PFSK-1 (cell line): ENCODE measurements at regions not wholly inside any gene's neighbourhood (a gene's known extent, or its start where the extent isn't known, plus 50 kb on each side); places are given as distances from the start of the nearest gene placed in this dataset.

Experiments used
- FOXP2 ChIP-seq: optimal IDR thresholded peaks from 2 replicates; pipeline ENCODE3; 2011; ENCODE audit warnings: borderline replicate concordance, control low read depth, inconsistent platforms; ENCODE audit not compliant: insufficient read depth; ENCODE audit errors: extremely low read length, extremely low read depth
- POLR2AphosphoS5 ChIP-seq: IDR thresholded peaks from 2 replicates; pipeline ENCODE4 v1.6.1; 2012; ENCODE audit warnings: low read depth, mild to moderate bottlenecking, control low read depth, low read length, moderate library complexity
- SIN3A ChIP-seq: IDR thresholded peaks from 2 replicates; pipeline ENCODE4 v1.6.1; 2012; ENCODE audit warnings: mild to moderate bottlenecking, low read length, moderate library complexity, borderline replicate concordance; ENCODE audit not compliant: insufficient read depth
- TAF1 ChIP-seq: IDR thresholded peaks from 2 replicates; pipeline ENCODE4 v1.6.1; 2012; ENCODE audit warnings: low read length, control low read depth, borderline replicate concordance; ENCODE audit not compliant: insufficient read depth
- TF ChIP-seq, protein P1 (sequence below), 2 experiments: IDR thresholded peaks; 2 replicates each; pipeline versions ENCODE4 v1.6.1 to v1.8.0; 2011 to 2012; ENCODE audit warnings: low read depth in 2 of 2, low read length in 2 of 2, control low read depth in 1 of 2, inconsistent platforms in 1 of 2, mild to moderate bottlenecking in 1 of 2, moderate library complexity in 1 of 2; ENCODE audit not compliant: insufficient read depth in 1 of 2

DNA sequence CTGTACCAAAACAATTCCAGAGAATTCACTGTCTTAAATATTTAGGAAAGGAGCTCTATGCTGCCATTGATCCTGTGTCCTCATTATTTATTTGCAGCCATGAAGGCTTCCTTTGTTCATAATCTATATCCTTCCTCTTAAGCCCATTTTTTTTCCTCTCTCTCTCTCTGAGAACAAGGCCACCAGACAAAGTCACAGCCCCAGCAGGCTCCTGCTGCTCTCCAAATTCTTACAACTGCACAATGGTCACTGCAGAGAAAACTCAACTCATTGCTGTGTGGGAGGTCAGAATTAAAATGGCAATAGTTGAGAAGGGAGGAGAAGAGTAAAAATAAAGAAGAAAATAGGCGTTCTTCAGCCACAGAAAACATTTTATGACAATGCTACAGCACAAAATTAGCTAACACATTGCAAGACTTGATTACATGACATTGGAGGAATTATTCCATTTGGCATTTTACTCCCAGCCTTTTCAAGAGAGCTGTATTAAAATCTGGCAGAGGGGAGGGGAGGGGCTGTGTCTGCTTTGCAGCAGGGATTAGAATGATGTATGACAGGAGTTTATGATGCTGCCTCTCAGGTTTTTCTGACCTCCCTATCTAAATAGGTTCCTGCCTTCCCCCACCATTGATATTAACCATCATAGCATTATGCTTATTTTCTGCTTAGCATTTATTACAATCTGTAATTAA is 399.7 kb upstream of the THBS1 start:
- TF ChIP-seq SIN3A (no peak), POLR2AphosphoS5 (no peak), TAF1 (no peak), FOXP2 (no peak)
- TF ChIP-seq, protein P1, sequence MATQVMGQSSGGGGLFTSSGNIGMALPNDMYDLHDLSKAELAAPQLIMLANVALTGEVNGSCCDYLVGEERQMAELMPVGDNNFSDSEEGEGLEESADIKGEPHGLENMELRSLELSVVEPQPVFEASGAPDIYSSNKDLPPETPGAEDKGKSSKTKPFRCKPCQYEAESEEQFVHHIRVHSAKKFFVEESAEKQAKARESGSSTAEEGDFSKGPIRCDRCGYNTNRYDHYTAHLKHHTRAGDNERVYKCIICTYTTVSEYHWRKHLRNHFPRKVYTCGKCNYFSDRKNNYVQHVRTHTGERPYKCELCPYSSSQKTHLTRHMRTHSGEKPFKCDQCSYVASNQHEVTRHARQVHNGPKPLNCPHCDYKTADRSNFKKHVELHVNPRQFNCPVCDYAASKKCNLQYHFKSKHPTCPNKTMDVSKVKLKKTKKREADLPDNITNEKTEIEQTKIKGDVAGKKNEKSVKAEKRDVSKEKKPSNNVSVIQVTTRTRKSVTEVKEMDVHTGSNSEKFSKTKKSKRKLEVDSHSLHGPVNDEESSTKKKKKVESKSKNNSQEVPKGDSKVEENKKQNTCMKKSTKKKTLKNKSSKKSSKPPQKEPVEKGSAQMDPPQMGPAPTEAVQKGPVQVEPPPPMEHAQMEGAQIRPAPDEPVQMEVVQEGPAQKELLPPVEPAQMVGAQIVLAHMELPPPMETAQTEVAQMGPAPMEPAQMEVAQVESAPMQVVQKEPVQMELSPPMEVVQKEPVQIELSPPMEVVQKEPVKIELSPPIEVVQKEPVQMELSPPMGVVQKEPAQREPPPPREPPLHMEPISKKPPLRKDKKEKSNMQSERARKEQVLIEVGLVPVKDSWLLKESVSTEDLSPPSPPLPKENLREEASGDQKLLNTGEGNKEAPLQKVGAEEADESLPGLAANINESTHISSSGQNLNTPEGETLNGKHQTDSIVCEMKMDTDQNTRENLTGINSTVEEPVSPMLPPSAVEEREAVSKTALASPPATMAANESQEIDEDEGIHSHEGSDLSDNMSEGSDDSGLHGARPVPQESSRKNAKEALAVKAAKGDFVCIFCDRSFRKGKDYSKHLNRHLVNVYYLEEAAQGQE (IDR thresholded peaks at IDR 0.05; ENCODE audit: insufficient read depth in 1 of 2, low read depth in 2 of 2, low read length in 2 of 2) = no peak

DNA sequence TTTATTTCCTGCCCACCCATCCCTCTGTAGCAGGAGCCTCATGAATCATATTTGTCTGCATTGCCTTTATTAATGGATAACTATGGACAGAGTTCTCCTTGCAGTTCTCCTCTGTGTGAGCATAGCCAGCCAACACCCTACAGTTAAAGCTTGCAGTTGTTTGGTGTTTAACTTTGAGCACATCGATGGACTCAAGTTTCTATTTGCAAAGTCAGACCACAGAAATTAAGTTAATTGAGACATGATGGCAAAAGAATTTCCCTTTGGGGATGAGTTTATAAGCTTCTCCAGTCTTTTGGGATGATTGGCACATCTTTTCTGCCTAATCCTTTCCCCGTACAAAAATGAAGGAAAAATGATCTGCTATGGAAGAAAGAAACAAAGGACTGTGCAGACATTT is 398.9 kb upstream of the THBS1 start:
- TF ChIP-seq, protein P1 (IDR thresholded peaks at IDR 0.05; ENCODE audit: insufficient read depth in 1 of 2, low read depth in 2 of 2, low read length in 2 of 2) = no peak
- no peak for TF ChIP-seq FOXP2
- TF ChIP-seq POLR2AphosphoS5 = no peak
- TF ChIP-seq TAF1 = no peak
- no peak for TF ChIP-seq SIN3A

DNA sequence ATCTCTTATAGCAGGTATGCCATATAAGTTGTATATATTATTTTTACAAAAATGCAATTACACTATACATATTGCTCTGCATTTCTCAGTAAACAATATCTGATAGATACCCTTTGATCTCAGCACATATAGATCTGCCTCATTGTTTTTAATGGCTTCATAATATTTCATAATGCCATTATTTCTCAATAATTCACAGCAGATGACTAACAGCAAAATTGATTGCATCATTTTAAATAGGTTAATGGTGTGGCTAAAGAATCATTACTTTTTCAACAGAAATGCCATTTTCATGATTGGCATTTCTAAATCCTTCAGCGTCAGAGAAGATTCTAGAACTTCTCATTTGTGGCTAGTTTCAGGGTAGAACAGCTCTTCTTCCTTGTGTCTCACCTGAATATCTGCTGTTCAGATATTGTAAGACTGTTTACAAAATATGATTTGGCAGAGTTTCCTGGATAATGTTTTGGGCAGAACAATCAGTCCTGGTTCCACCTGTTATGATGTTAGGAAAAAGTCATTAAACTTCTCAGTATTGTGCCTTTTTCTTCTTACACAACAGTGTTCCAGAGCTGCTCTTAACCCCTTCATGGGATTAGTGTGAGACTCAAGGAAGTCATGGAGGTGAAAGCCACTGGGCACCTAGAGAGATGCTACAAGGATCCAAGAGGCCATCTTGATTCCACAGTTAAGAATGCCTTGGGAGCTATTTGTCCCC is 397.6 kb upstream of the THBS1 start:
- TF ChIP-seq, protein P1 (IDR thresholded peaks at IDR 0.05; ENCODE audit: insufficient read depth in 1 of 2, low read depth in 2 of 2, low read length in 2 of 2) = no peak
- TF ChIP-seq TAF1 (no peak), SIN3A (no peak), FOXP2 (no peak), POLR2AphosphoS5 (no peak)

DNA sequence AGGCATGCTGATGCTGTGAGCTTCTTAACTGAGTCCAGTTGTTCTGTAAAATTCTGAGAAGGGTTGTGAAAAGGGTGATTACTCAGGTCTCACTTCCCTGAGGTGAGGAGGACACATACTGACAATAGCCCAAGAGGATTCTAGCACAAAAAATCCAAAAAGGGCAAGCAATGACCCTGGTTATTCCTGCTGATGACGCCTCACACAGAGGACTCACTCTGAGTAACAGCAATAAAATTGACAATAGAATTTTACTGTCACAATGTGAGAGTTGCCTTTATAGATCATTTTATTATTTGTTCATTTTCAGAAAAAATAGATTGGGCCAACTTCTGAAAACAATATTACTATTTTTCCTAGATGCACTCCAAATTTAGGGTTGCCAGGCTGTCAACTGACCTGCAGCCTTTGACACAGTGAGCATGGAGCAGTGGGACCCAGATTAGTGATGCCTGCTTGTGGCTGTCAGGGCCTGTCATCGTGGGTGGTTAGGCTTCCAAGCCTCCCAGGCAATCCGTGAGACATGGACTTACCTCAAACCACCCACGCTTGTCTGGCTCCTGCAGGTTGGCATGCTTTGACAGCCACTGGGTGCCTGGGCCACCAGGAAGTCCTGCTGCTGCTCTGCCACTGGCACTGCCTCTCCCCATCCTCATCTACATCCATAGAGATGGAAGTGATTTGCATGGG is 396.0 kb upstream of the THBS1 start:
- TF ChIP-seq FOXP2 = no peak
- no peak for TF ChIP-seq POLR2AphosphoS5
- TF ChIP-seq TAF1 = no peak
- TF ChIP-seq, protein P1 (IDR thresholded peaks at IDR 0.05; ENCODE audit: insufficient read depth in 1 of 2, low read depth in 2 of 2, low read length in 2 of 2) = no peak
- TF ChIP-seq SIN3A = no peak
